Stomach (tissue), 8 donors: ENCODE measurements at regions not wholly inside any gene's neighbourhood (a gene's known extent, or its start where the extent isn't known, plus 50 kb on each side); places are given as distances from the start of the nearest gene placed in this dataset.

Experiments
- DNase-seq, 2 donors: peaks; one replicate each; pipeline versions ENCODE4 v3.0.0 to v3.0.0-alpha.2; 2013 to 2019
- H3K27ac ChIP-seq, 5 donors: fragments of 200-600 bp in 4 of 5; sonication (generic) in 4 of 5; one replicate each; pipeline ENCODE4 v1.5.1; 2013 to 2019; ENCODE audit warnings: mild to moderate bottlenecking in 1 of 5, moderate library complexity in 1 of 5
- H3K27me3 ChIP-seq, 3 donors: fragments of 200-600 bp; sonication (generic); one replicate each; pipeline ENCODE4 v1.5.1; 2017 to 2019; ENCODE audit warnings: mixed run types in 1 of 3
- H3K36me3 ChIP-seq, 4 donors: fragments of 200-600 bp; sonication (generic); 1 replicate in 3 of 4; 2 replicates in 1 of 4; pipeline ENCODE4 v1.5.1; 2016 to 2019
- H3K4me1 ChIP-seq, 4 donors: fragments of 200-600 bp; sonication (generic); one replicate each; pipeline ENCODE4 v1.5.1; 2016 to 2019
- H3K4me3 ChIP-seq, 4 donors: fragments of 200-600 bp; sonication (generic) in 3 of 4; one replicate each; pipeline ENCODE4 v1.5.1; 2016 to 2019; ENCODE audit warnings: mild to moderate bottlenecking in 1 of 4
- H3K9me3 ChIP-seq, 4 donors: fragments of 200-600 bp; sonication (generic); one replicate each; pipeline ENCODE4 v1.5.1; 2016 to 2019
- CTCF ChIP-seq, 7 experiments: fragments of 450-650 bp in 4 of 7; fragments of 200-600 bp in 3 of 7; sonication (generic) in 3 of 7; IDR thresholded peaks; one replicate each; pipeline ENCODE4 v1.5.1; 2016 to 2019; ENCODE audit warnings: antibody characterized with exemption in 7 of 7, control low read depth in 2 of 7, mild to moderate bottlenecking in 1 of 7
- EP300 ChIP-seq: sonication (generic); formaldehyde crosslinking; IDR thresholded peaks from one replicate; pipeline ENCODE4 v1.6.1; 2017; ENCODE audit warnings: antibody characterized with exemption
- POLR2A ChIP-seq, 4 donors: fragments of 450-650 bp; IDR thresholded peaks; one replicate each; pipeline ENCODE4 v1.6.1; 2016; ENCODE audit warnings: antibody characterized with exemption in 4 of 4, control low read depth in 2 of 4, mild to moderate bottlenecking in 1 of 4, moderate library complexity in 1 of 4
- POLR2AphosphoS5 ChIP-seq, 3 donors: sonication (generic); formaldehyde crosslinking; IDR thresholded peaks; one replicate each; pipeline ENCODE4 v1.6.1; 2016; ENCODE audit warnings: antibody characterized with exemption in 3 of 3
- WGBS, 5 donors: extraction: QIAGEN DNeasy Blood & Tissue Kit in 3 of 5; methylation state at CpG; one replicate each; pipeline versions ENCODE4 v1.1.5 to v1.1.7; 2013 to 2018; 5-methylcytosine and 5-hydroxymethylcytosine counted together
- intact Hi-C: fragments of 100-400 bp; cut with DNase I; formaldehyde crosslinking; loops from one replicate; pipeline ENCODE4 v1.15.1; 2023; ENCODE audit warnings: low total_unique reads
- donor health status: healthy with polysubstance abuse.
- donor health status: Bipolar disorder and iron deficiency.
- donor health status: healthy.

- TF ChIP-seq POLR2AphosphoS5 (IDR thresholded peaks at IDR 0.05) (no peak), CTCF (IDR thresholded peaks at IDR 0.05) (no peak), EP300 (no peak), POLR2A (IDR thresholded peaks at IDR 0.05) (no peak)
- Histone ChIP-seq H3K9me3 (no peaks in the 10 kb centered on the region), H3K36me3 (no peaks in the 10 kb centered on the region), H3K27me3 (peaks cover 0 to 50% (median 0%) of the 10 kb centered on the region in 3 donors), H3K27ac (no peak overlapping the region), H3K4me3 (no peak overlapping the region), H3K4me1 (no peaks in the 10 kb centered on the region)
- intact Hi-C loops = no loop called here
- DNase-seq = no peak
Measured at GRCh38 chr20:56940466-56940865, 311.4 kb downstream of the TFAP2C start.

GRCh38 chr20:56941101-56941686 is 312.1 kb downstream of the TFAP2C start:
- DNase-seq = no peak
- intact Hi-C loops = no loop called here
- H3K4me1 ChIP-seq = no peaks in the 10 kb centered on the region
- H3K27me3 ChIP-seq = peaks cover 0 to 57% (median 0%) of the 10 kb centered on the region in 3 donors
- no peak overlapping the region for H3K4me3 ChIP-seq
- TF ChIP-seq POLR2AphosphoS5 (IDR thresholded peaks at IDR 0.05) = no peak
- TF ChIP-seq CTCF (IDR thresholded peaks at IDR 0.05) = no peak
- TF ChIP-seq EP300 = no peak
- TF ChIP-seq POLR2A (IDR thresholded peaks at IDR 0.05) = no peak
- H3K27ac ChIP-seq = no peak overlapping the region
- 61 to 75% (median 66%) methylated on average over 8 of the region's 8 CpGs for WGBS, 5 donors
- H3K36me3 ChIP-seq = no peaks in the 10 kb centered on the region
- H3K9me3 ChIP-seq = no peaks in the 10 kb centered on the region

- no peak for TF ChIP-seq CTCF (IDR thresholded peaks at IDR 0.05)
- TF ChIP-seq POLR2AphosphoS5 (IDR thresholded peaks at IDR 0.05) = no peak
- no peak for TF ChIP-seq EP300
- no peak for TF ChIP-seq POLR2A (IDR thresholded peaks at IDR 0.05)
- H3K9me3 ChIP-seq = no peaks in the 10 kb centered on the region
- 58 to 61% (median 58%) methylated on average over 17 of the region's 17 CpGs for WGBS, 5 donors
- H3K36me3 ChIP-seq = no peaks in the 10 kb centered on the region
- DNase-seq = no peak
- H3K27me3 ChIP-seq = peaks cover 0 to 64% (median 0%) of the 10 kb centered on the region in 3 donors
- H3K4me3 ChIP-seq = no peak overlapping the region
- intact Hi-C loops = no loop called here
- no peak overlapping the region for H3K27ac ChIP-seq
- H3K4me1 ChIP-seq = no peaks in the 10 kb centered on the region
Measured at GRCh38 chr20:56943946-56944945, 315.1 kb downstream of the TFAP2C start.

GRCh38 chr20:56945057-56945456 is 316.0 kb downstream of the TFAP2C start:
- Histone ChIP-seq H3K27me3 (peaks cover 0 to 68% (median 0%) of the 10 kb centered on the region in 3 donors), H3K4me1 (no peaks in the 10 kb centered on the region), H3K4me3 (no peak overlapping the region), H3K9me3 (no peaks in the 10 kb centered on the region), H3K27ac (no peak overlapping the region), H3K36me3 (no peaks in the 10 kb centered on the region)
- intact Hi-C loops = no loop called here
- TF ChIP-seq EP300 (no peak), CTCF (IDR thresholded peaks at IDR 0.05) (no peak), POLR2A (IDR thresholded peaks at IDR 0.05) (no peak), POLR2AphosphoS5 (IDR thresholded peaks at IDR 0.05) (no peak)
- 45 to 56% (median 52%) methylated on average over 5 of the region's 5 CpGs for WGBS, 5 donors
- DNase-seq = no peak
